ENCODE measurements at regions not wholly inside any gene's neighbourhood (a gene's known extent, or its start where the extent isn't known, plus 50 kb on each side); places are given as distances from the start of the nearest gene placed in this dataset.
"Not testable (repeated sequence)": the region's sequence is repeated elsewhere in the genome, so short reads cannot be mapped to it uniquely, and the experiment has no call there.

DNA sequence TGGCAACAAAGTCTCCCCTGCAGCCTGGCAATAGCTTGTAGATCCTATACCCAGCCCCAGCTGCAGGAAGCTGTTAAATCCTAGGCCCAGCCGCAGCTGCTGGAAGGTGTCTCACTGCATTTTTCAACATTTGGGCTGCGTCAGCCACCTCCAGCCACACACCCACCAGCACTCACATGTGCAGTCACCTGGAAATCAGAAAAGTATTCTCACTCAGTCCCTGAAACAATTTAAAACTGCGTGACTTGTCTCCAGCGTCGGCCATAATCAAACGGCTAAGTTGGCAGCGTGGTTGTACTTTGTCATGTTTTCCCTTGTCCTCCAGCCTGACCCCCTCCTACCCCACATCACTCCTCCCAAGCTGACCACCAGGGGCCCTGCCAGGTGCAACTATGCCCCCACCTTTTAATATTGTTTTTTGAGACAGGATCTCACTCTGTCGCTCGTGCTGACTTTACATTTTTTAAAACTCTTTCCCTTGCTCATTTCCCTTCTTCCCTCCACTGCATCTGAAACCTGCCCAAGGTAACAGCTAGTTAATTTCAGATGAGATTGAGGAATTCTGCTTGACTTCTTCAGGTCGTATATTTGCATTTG lies 97.2 kb upstream of the FRG1 start:
- H3K4me1 Mint-ChIP-seq = no peaks in the 10 kb centered on the region
- H3K27ac Mint-ChIP-seq = peak overlapping the region in 1 of 3 experiments; percentile 65
- TF ChIP-seq, protein P1, sequence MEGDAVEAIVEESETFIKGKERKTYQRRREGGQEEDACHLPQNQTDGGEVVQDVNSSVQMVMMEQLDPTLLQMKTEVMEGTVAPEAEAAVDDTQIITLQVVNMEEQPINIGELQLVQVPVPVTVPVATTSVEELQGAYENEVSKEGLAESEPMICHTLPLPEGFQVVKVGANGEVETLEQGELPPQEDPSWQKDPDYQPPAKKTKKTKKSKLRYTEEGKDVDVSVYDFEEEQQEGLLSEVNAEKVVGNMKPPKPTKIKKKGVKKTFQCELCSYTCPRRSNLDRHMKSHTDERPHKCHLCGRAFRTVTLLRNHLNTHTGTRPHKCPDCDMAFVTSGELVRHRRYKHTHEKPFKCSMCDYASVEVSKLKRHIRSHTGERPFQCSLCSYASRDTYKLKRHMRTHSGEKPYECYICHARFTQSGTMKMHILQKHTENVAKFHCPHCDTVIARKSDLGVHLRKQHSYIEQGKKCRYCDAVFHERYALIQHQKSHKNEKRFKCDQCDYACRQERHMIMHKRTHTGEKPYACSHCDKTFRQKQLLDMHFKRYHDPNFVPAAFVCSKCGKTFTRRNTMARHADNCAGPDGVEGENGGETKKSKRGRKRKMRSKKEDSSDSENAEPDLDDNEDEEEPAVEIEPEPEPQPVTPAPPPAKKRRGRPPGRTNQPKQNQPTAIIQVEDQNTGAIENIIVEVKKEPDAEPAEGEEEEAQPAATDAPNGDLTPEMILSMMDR (IDR thresholded peaks at IDR 0.05; ENCODE audit: unreplicated experiment in 3 of 3) = no peak
- no peaks in the 10 kb centered on the region for H3K36me3 Mint-ChIP-seq (ENCODE audit: low read depth)
- no peak overlapping the region for H3K4me3 Mint-ChIP-seq
- no peaks in the 10 kb centered on the region for H3K27me3 Mint-ChIP-seq (ENCODE audit: low read depth)
- peaks cover 48% of the 10 kb centered on the region for H3K9me3 Mint-ChIP-seq

DNA sequence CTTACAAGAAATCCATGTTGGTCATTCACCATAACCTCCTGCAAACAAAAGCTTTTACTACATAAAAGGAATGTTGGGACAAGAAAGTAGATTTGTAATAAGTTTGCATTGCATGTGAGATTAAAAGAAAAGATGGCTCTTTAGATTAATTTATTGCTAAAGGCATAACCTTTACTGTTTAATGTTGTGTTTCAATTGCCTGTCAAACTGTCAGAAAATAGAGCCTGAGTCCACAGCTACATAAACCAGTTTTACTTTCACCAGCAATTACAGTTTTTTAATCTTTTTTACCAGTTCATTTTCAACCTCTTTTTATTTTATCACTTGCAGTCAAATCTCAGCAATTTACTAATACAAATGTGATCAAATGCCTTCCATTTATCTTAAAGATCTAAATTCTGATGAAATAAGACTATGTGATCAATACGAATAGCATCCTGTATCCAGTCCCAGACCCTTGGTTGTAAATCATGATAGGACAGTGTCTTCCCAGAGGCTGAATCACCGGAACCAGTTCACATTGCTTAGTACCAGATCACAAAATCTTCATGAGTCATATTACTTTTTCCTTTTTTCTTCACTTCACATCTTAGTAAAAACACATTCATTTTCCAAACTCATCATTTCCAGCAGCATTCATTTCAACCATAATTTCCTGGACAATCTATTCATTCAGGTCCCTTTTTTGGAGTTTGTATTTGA lies 95.4 kb upstream of the FRG1 start:
- no peak overlapping the region for H3K4me3 Mint-ChIP-seq
- no peaks in the 10 kb centered on the region for H3K36me3 Mint-ChIP-seq (ENCODE audit: low read depth)
- H3K27me3 Mint-ChIP-seq (ENCODE audit: low read depth) = no peaks in the 10 kb centered on the region
- TF ChIP-seq, protein P1 (IDR thresholded peaks at IDR 0.05; ENCODE audit: unreplicated experiment in 3 of 3) = no peak
- H3K4me1 Mint-ChIP-seq = no peaks in the 10 kb centered on the region
- peaks cover 48% of the 10 kb centered on the region for H3K9me3 Mint-ChIP-seq
- no peak overlapping the region for H3K27ac Mint-ChIP-seq

DNA sequence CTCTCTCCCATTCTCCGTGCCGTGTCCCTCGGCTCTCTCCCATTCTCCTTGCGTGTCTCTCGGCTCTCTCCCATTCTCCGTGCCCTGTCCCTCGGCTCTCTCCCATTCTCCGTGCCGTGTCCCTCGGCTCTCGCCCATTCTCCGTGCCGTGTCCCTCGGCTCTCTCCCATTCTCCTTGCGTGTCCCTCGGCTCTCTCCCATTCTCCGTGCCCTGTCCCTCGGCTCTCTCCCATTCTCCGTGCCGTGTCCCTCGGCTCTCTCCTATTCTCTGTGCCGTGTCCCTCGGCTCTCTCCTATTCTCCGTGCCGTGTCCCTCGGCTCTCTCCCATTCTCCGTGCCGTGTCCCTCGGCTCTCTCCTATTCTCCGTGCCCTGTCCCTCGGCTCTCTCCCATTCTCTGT lies 94.6 kb upstream of the FRG1 start:
- not testable (repeated sequence) for H3K27me3 Mint-ChIP-seq (ENCODE audit: low read depth); H3K36me3 Mint-ChIP-seq (ENCODE audit: low read depth); H3K4me3 Mint-ChIP-seq; H3K4me1 Mint-ChIP-seq; H3K27ac Mint-ChIP-seq
- H3K9me3 Mint-ChIP-seq = peaks cover 45% of the 10 kb centered on the region

DNA sequence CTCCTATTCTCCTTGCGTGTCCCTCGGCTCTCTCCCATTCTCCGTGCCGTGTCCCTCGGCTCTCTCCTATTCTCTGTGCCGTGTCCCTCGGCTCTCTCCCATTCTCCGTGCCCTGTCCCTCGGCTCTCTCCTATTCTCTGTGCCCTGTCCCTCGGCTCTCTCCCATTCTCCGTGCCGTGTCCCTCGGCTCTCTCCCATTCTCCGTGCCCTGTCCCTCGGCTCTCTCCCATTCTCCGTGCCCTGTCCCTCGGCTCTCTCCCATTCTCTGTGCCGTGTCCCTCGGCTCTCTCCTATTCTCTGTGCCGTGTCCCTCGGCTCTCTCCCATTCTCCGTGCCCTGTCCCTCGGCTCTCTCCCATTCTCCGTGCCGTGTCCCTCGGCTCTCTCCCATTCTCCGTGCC lies 94.1 kb upstream of the FRG1 start:
- not testable (repeated sequence) for H3K27ac Mint-ChIP-seq; H3K4me1 Mint-ChIP-seq; H3K36me3 Mint-ChIP-seq (ENCODE audit: low read depth); H3K4me3 Mint-ChIP-seq; H3K27me3 Mint-ChIP-seq (ENCODE audit: low read depth)
- H3K9me3 Mint-ChIP-seq = peaks cover 46% of the 10 kb centered on the region

DNA sequence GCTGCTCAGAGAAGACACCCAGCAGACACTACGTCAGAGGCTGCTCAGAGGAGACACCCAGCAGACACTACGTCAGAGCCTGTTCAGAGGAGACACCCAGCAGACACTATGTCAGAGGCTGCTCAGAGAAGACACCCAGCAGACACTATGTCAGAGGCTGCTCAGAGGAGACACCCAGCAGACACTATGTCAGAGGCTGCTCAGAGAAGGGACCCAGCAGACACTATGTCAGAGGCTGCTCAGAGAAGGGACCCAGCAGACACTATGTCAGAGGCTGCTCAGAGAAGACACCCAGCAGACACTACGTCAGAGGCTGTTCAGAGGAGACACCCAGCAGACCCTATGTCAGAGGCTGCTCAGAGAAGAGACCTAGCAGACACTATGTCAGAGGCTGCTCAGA lies 92.0 kb upstream of the FRG1 start:
- H3K27me3 Mint-ChIP-seq (ENCODE audit: low read depth); H3K4me1 Mint-ChIP-seq; H3K36me3 Mint-ChIP-seq (ENCODE audit: low read depth); H3K27ac Mint-ChIP-seq; H3K4me3 Mint-ChIP-seq: not testable (repeated sequence)
- peaks cover 49% of the 10 kb centered on the region for H3K9me3 Mint-ChIP-seq

DNA sequence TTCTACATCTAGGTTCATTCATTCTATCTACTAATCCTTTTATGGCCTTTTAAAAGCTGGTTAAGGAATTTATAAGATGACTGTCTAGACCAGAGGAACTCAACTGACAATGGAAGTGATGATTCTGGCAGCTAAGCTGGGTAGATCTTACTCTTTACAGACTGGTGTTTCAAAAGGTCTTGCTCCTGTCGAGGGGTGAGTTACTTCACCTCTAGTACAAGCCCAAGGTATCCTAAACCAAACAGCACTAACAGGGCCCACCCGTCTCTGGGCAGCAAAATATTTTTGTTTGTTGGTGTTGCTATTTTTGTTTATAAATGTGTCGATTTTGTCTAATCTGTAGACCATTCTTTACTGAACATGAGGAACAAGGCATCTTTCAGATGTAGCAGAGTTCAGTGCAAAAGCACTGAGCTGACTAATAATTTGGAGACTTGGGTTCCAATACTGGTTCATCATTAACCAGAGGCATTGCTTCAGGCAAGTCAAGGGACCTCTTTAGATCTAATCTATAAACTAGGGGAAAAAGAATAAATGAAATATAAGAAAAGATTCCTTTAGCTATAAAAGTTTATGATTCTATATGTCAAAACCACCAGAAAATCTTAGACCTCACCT lies 90.3 kb upstream of the FRG1 start:
- Mint-ChIP-seq H3K4me1 (no peaks in the 10 kb centered on the region), H3K9me3 (peaks cover 61% of the 10 kb centered on the region), H3K27ac (no peak overlapping the region), H3K4me3 (no peak overlapping the region), H3K36me3 (ENCODE audit: low read depth) (peaks cover 2% of the 10 kb centered on the region), H3K27me3 (ENCODE audit: low read depth) (no peaks in the 10 kb centered on the region)
- TF ChIP-seq, protein P1 (IDR thresholded peaks at IDR 0.05; ENCODE audit: unreplicated experiment in 3 of 3) = no peak

DNA sequence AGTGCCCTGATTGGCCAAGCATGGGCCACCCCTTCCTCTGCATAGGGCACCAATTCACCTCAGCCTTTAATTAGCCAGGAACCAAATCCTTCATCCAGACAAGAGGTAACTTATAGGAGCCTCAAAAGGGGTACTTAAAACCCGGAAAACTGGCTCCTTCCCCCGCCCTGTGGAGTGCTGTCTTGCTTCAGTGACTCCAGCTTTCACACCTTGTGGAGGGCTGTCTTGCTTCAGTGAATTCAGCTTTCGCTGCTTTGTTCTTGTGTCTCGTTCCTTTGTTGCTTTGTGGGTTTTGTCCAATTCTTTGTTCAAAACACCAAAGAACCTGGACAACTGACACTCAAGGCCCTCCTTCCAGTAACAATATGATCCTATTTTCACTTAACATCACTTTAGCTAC lies 82.2 kb upstream of the FRG1 start:
- H3K27me3 Mint-ChIP-seq (ENCODE audit: low read depth) = no peaks in the 10 kb centered on the region
- peaks cover 52% of the 10 kb centered on the region for H3K9me3 Mint-ChIP-seq

More for the DNA sequence above, 82.2 kb upstream of the FRG1 start:
- Mint-ChIP-seq H3K4me1 (no peaks in the 10 kb centered on the region), H3K36me3 (ENCODE audit: low read depth) (peaks cover 3% of the 10 kb centered on the region), H3K4me3 (no peak overlapping the region), H3K27ac (no peak overlapping the region)
- TF ChIP-seq, protein P1 (IDR thresholded peaks at IDR 0.05; ENCODE audit: unreplicated experiment in 3 of 3) = no peak

All from nephron (organoid).